ENCODE measurements at regions not wholly inside any gene's neighbourhood (a gene's known extent, or its start where the extent isn't known, plus 50 kb on each side); places are given as distances from the start of the nearest gene placed in this dataset.

DNA sequence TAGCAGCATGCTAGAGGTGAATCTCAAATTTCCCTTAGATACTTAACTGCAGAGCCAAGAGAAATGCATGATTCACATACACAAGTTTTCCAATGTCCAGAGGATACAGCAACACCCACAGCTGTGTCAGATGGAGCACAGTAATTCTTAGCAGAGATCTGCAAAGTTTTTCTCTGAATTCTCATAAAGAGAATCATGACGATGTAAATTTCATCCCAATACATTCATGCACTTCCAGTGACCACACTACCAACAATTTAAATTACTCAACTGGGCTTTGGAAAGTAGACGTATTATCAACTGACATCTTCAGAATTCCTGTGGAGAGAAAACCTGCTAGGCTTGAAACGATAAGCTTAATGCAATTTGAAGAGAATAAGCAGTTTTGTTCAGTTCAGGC is 378.8 kb upstream of the TLE4 start:
- H3K4me3 ChIP-seq: no peak overlapping the region
- TF ChIP-seq, protein P1, sequence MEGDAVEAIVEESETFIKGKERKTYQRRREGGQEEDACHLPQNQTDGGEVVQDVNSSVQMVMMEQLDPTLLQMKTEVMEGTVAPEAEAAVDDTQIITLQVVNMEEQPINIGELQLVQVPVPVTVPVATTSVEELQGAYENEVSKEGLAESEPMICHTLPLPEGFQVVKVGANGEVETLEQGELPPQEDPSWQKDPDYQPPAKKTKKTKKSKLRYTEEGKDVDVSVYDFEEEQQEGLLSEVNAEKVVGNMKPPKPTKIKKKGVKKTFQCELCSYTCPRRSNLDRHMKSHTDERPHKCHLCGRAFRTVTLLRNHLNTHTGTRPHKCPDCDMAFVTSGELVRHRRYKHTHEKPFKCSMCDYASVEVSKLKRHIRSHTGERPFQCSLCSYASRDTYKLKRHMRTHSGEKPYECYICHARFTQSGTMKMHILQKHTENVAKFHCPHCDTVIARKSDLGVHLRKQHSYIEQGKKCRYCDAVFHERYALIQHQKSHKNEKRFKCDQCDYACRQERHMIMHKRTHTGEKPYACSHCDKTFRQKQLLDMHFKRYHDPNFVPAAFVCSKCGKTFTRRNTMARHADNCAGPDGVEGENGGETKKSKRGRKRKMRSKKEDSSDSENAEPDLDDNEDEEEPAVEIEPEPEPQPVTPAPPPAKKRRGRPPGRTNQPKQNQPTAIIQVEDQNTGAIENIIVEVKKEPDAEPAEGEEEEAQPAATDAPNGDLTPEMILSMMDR (IDR thresholded peaks at IDR 0.05): no peak
- intact Hi-C loops (cut with DNase I): no loop called here

DNA sequence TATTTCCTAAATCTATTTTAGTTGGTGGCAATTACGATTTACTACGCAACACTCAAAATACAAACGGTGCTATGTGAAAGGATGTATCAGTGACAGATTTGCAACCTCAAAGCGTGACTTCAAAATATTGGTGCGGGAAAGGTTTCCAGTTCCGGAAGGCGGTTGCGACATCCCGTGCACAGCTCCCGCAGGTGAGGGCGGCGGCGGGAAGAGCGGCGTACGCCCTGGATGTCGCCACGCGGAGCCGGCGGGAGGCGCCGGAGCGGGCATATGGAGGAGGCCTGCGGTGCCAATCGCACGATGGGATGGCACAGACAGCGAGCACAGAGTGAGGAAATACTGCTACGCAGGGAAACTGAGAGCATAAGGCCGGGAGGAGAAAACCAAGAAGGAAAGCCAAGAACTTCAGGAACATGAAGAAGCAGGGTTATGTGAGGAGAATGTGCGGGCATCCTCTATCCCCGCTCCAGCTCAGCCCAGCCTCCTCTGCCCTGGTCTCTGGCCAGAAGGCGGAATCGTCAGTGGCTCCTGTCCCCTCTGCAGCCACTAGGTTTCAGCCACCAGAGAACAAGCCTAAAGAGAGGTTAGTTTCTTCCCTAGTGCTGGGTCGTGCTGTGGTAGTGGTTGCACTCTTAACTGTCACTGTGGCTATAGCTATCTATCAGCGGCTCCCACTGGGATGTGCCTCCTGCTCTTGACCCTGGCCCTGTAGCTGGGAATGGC is 378.1 kb upstream of the TLE4 start:
- TF ChIP-seq, protein P1 (IDR thresholded peaks at IDR 0.05): no peak

More for the DNA sequence above, 378.8 kb upstream of the TLE4 start:
- no peaks in the 10 kb centered on the region for H3K36me3 ChIP-seq
- no peaks in the 10 kb centered on the region for H3K4me1 ChIP-seq
- DNase-seq (no peak), ATAC-seq (no peak)
- no peaks in the 10 kb centered on the region for H3K9me3 ChIP-seq
- no peaks in the 10 kb centered on the region for H3K27me3 ChIP-seq (ENCODE audit: low read depth)
- H3K27ac ChIP-seq: no peak overlapping the region

DNA sequence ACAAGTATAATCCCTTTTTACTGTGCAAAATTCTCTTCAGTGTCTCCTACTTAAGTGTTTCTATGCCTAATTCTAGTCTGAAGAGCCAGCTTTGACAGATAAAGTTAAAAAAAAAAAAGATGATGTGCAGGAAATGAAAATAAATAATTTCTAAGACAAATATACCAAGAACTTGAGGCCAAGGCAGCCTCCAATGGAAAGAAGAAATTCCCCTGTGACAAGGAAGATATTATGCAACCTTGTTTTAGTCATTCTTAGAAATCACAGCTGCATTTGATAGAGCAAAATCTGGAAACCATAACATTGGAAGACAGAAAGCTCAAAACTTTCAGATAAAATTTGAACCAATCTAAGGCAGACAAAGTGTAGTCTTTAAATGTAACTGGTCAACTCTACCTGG is 375.9 kb upstream of the TLE4 start:
- no peaks in the 10 kb centered on the region for H3K9me3 ChIP-seq
- no peak overlapping the region for H3K27ac ChIP-seq
- H3K27me3 ChIP-seq (ENCODE audit: low read depth): no peaks in the 10 kb centered on the region
- no peaks in the 10 kb centered on the region for H3K36me3 ChIP-seq
- no peak for ATAC-seq
- TF ChIP-seq, protein P1 (IDR thresholded peaks at IDR 0.05): no peak
- DNase-seq: no peak
- H3K4me1 ChIP-seq: no peaks in the 10 kb centered on the region
- no peak overlapping the region for H3K4me3 ChIP-seq
- intact Hi-C loops (cut with DNase I): no loop called here

More for the DNA sequence above, 378.1 kb upstream of the TLE4 start:
- DNase-seq: no peak
- intact Hi-C loops (cut with DNase I): no loop called here
- no peaks in the 10 kb centered on the region for H3K27me3 ChIP-seq (ENCODE audit: low read depth)
- no peak overlapping the region for H3K27ac ChIP-seq
- H3K4me3 ChIP-seq: no peak overlapping the region
- H3K9me3 ChIP-seq: no peaks in the 10 kb centered on the region
- no peaks in the 10 kb centered on the region for H3K4me1 ChIP-seq
- ATAC-seq: no peak
- H3K36me3 ChIP-seq: no peaks in the 10 kb centered on the region

DNA sequence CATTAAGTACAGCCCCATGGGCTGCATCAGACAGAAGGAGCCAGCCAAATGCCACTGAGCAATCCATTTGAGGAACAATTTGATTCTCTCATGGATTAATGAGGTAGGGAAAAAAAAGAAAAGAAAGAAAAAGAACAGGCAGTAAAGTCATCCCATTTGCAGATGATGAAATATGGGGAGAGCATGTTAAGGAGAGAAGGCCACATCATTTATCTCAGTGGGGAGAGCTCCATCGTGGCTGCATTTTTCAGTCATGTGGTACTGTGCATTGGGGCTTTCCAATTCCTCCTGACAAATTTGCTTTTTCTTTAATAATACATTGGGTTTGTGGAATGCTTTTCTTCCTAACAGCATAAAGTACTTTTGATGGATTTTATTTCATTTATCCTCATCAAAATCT is 375.2 kb upstream of the TLE4 start:
- H3K27ac ChIP-seq: no peak overlapping the region
- TF ChIP-seq, protein P1 (IDR thresholded peaks at IDR 0.05): no peak
- DNase-seq (no peak), ATAC-seq (no peak)
- H3K9me3 ChIP-seq: no peaks in the 10 kb centered on the region
- H3K4me1 ChIP-seq: no peaks in the 10 kb centered on the region
- intact Hi-C loops (cut with DNase I): no loop called here
- no peaks in the 10 kb centered on the region for H3K36me3 ChIP-seq
- H3K4me3 ChIP-seq: no peak overlapping the region
- no peaks in the 10 kb centered on the region for H3K27me3 ChIP-seq (ENCODE audit: low read depth)

DNA sequence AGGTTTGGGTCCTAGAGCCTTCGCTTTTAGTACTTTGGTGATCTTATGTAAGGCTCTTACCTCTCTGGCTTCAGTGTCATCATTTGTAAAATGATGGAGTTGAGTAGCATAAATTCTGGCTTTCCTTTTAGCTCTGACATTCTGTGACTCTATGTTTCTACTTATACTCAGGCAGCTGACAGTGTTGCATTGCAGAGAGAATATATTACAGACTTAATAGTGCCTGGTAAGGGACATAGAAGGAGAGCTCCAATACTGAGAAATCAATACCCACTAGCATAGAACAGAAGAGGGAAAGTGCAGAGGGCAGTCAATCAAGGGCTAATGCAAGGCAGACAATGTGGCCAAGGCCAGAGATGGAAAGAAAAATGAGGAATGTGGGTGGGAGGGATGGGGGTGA is 371.4 kb upstream of the TLE4 start:
- no peaks in the 10 kb centered on the region for H3K36me3 ChIP-seq
- no peak overlapping the region for H3K27ac ChIP-seq
- no peak for DNase-seq
- intact Hi-C loops (cut with DNase I): no loop called here
- no peaks in the 10 kb centered on the region for H3K27me3 ChIP-seq (ENCODE audit: low read depth)
- H3K4me3 ChIP-seq: no peak overlapping the region
- H3K9me3 ChIP-seq: no peaks in the 10 kb centered on the region
- no peak for ATAC-seq
- TF ChIP-seq, protein P1 (IDR thresholded peaks at IDR 0.05): no peak
- H3K4me1 ChIP-seq: no peaks in the 10 kb centered on the region

Measured in lower lobe of right lung (tissue), 2 donors.